AG04449 (cell line): ENCODE measurements at regions not wholly inside any gene's neighbourhood (a gene's known extent, or its start where the extent isn't known, plus 50 kb on each side); places are given as distances from the start of the nearest gene placed in this dataset.

Experiments used
- CTCF ChIA-PET: fragments of 350-600 bp; formaldehyde crosslinking; extraction: SDS; loops from one replicate; lab custom pipeline; 2021; ENCODE audit warnings: antibody characterized with exemption; lab: Yijun Ruan, JAX
- POLR2A ChIA-PET: fragments of 400-600, 350-600 bp; formaldehyde crosslinking; extraction: SDS; loops from one replicate; lab custom pipeline; 2020; ENCODE audit warnings: antibody characterized with exemption, inconsistent platforms; lab: Yijun Ruan, JAX
- DNase-seq: peaks from one replicate; pipeline ENCODE4 v3.0.0-alpha.2; 2010; ENCODE audit warnings: low read depth, low spot score
- H3K4me3 ChIP-seq: 2 replicates; pipeline ENCODE4 v1.5.1; 2011; ENCODE audit warnings: low read depth, mild to moderate bottlenecking, control low read depth, low read length
- CTCF ChIP-seq: IDR thresholded peaks from one replicate; pipeline ENCODE4 v1.5.1; 2011; ENCODE audit warnings: mild to moderate bottlenecking, moderate library complexity, low read length, control low read depth, inconsistent platforms; ENCODE audit not compliant: insufficient read depth; ENCODE audit errors: missing control alignments

- ChIA-PET CTCF (no interaction called here), POLR2A (no interaction called here)
Measured at GRCh38 chr11:36974771-36975170, 376.7 kb upstream of the RAG2 start.

GRCh38 chr11:36953976-36954375 is 355.9 kb upstream of the RAG2 start:
- no peak for TF ChIP-seq CTCF
- ChIA-PET CTCF (no interaction called here), POLR2A (no interaction called here)
- H3K4me3 ChIP-seq: no peak overlapping the region
- no peak for DNase-seq

More at GRCh38 chr11:36974771-36975170, 376.7 kb upstream of the RAG2 start:
- no peak for TF ChIP-seq CTCF
- DNase-seq: no peak
- H3K4me3 ChIP-seq: no peak overlapping the region

DNA sequence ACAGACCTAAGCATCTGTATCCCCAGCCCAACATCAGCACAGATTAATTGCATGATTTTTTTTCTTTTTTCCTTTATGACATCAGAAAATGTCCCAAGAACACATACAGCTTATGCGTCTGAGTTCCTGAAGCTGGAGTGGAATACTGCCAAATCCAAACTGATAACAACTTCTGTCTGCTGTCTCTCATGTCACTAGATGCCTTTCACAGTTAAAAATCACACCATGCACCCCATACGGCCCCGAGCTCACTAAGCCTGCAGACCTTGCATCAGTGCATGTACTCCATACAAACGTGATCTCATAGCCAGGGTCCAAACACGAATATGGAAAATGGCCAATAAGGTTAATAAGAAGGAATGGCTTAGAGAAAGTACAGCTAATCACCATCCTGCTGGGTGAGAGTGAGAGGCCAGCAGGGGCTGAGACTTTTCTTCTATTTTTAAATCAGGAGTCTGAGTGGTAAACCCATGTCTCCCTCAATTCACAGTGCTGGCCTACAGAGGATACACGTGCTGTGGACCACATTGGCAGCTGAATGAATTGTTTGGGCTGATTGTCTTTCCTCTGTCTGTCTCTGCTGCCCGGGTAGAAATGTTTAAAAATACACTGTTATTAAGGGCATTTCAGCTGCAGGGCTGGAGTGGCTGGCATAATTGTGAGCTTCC is 350.6 kb upstream of the RAG2 start:
- DNase-seq: no peak
- no peak for TF ChIP-seq CTCF
- CTCF ChIA-PET: no interaction called here
- H3K4me3 ChIP-seq: no peak overlapping the region
- POLR2A ChIA-PET: no interaction called here

DNA sequence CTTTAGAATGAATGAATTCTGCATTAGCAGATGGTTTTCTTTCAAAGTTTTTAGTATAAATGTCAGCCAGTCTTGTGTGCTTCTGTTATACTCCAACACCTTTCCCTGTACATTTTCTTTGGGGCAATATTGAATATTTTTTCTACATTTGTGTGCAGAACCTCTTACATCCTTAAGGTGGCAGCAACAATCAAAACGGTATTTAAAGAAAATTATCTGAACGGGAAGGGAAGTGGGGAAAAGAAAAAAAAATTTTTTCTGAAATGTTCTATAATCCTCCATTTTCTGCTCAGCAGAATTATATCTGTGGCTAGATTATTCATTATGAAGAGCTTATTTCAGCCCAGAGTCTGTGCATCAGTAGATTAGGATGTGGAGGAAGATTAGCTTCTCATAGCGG is 347.3 kb upstream of the RAG2 start:
- POLR2A ChIA-PET: no interaction called here
- no peak for DNase-seq
- CTCF ChIA-PET: interaction anchor here (1.2 to 2.4 kb wide), 4 partner anchors 18 to 1846 kb away, joined by 3 to 9 read pairs (median 4); no protein-coding TSS in a partner anchor
- no peak overlapping the region for H3K4me3 ChIP-seq
- peak; percentile 16 for TF ChIP-seq CTCF

GRCh38 chr11:36933481-36933880 is 335.4 kb upstream of the RAG2 start:
- no peak overlapping the region for H3K4me3 ChIP-seq
- DNase-seq: no peak
- TF ChIP-seq CTCF: no peak
- ChIA-PET POLR2A (no interaction called here), CTCF (no interaction called here)

GRCh38 chr11:36931139-36931538 is 333.1 kb upstream of the RAG2 start:
- DNase-seq: no peak
- no peak for TF ChIP-seq CTCF
- ChIA-PET CTCF (no interaction called here), POLR2A (no interaction called here)
- no peak overlapping the region for H3K4me3 ChIP-seq
